CD4-positive, alpha-beta T cell treated with Interleukin-10 for 1 hour (primary cell): ENCODE measurements at regions not wholly inside any gene's neighbourhood (a gene's known extent, or its start where the extent isn't known, plus 50 kb on each side); places are given as distances from the start of the nearest gene placed in this dataset.

ENCODE experiments used
- DNase-seq: peaks from one replicate; pipeline ENCODE4 v3.0.0-alpha.2; 2020

- DNase-seq = no peak
Measured at GRCh38 chr6:134379599-134379998, 61.7 kb upstream of the SGK1 start.

DNA sequence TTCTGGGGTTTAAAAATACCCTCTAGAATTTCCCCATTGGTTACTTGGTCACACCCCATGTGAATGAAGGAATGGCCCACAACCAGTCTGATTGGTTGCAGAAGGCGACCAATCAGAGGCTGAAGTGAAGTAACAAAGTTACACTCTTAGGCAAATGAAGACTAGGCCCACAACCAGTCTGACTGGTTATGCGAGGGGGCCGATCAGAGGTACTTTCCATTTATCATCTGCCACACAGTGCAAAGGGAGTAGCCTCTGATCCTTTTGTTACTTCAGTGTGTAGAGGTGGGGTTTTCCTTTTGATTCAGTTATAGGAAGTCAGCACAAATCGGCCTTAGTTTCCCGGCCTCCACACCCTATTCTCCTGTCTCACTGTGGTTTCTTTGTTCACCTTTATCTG, 61.2 kb upstream of the SGK1 start:
- peak; percentile 57 for DNase-seq

DNA sequence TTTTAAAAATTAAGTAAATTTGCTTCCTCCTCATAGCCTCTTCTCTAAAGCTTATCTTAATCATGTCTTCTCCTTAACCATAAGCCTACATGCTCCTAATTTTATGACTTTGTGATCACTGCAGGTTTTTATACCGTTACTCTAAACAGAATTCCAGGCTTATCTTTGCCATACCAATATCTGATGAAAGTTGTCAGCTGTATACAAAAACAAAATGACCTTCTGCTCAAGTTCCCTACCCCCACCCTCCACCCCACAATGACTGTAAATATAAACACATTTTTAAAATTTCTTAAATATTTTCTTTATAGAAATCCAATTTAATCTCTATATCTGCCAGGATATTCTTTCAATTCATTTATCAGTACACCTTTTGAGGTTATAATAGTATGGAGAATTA, 60.5 kb upstream of the SGK1 start:
- DNase-seq = no peak

GRCh38 chr6:134376785-134377184, 58.9 kb upstream of the SGK1 start:
- DNase-seq = no peak

DNA sequence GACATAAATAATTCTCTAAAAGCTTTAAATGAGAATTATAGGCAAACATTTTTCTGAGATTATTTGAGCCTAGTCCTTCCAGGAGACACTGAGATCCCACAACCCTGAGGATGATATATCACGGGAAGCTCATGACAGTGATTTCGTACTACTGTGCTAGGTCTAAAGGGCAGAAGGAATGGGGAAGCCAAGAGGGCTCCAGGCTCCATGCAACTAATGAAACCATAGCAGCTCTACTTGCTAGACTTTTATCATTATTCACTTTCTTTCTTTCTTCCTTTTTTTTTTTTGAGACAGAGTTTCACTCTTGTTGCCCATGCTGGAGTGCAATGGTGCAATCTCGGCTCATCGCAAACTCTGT, 57.3 kb upstream of the SGK1 start:
- no peak for DNase-seq

- no peak for DNase-seq
Measured at GRCh38 chr6:134374491-134375219, 56.7 kb upstream of the SGK1 start.

DNA sequence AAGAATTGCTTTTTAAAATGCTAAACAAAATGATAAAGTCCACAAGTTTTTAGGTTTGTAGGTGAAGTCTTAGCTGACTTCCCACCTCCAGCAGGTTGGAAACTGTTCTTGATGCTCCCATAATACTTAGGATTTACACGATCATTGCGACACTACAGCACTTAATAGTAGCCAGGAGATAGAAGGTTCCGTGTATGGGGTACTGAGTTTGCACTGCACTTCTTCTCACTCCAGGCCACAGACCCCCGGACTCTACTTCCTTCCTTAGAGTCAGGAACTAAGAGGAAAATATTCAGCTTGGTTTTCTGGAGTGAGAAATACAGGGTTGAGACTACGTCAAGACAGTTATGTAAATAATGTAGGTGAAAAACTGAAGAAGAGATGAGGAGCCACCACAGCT, 56.1 kb upstream of the SGK1 start:
- DNase-seq = no peak

DNA sequence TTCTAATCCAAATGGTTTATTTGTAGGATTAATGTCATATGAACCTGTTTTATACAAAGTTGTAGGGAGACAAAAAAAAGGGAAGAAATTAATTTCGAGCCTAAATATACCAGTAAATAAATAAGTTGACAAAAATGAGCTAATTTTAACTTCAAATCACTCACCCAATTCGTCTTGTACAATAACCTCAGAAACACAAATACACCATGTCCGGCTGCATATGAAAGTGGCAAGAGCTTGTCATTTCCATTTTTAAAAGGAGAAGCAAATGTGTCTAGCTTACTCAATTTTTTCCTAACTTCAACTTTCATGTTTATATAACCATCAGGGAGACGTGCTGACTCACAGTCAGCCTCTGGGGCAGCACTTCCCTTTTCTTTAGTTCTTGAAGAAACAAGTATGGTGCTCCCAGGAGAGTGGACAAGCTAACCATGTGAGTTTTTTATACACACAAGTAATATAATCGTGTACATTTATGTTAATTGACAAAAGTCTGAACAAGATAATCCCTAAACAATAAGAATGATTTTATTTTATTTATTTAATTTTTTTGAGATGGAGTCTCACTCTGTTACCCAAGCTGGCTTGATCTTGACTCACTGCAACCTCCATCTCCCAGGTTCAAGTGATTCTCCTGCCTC, 55.5 kb upstream of the SGK1 start:
- DNase-seq = peak; percentile 27

- DNase-seq = peak; percentile 44
Measured at GRCh38 chr6:134372603-134373281, 54.8 kb upstream of the SGK1 start.

- no peak for DNase-seq
Measured at GRCh38 chr6:134368670-134369069, 50.8 kb upstream of the SGK1 start.
